ENCODE measurements at regions not wholly inside any gene's neighbourhood (a gene's known extent, or its start where the extent isn't known, plus 50 kb on each side); places are given as distances from the start of the nearest gene placed in this dataset.

DNA sequence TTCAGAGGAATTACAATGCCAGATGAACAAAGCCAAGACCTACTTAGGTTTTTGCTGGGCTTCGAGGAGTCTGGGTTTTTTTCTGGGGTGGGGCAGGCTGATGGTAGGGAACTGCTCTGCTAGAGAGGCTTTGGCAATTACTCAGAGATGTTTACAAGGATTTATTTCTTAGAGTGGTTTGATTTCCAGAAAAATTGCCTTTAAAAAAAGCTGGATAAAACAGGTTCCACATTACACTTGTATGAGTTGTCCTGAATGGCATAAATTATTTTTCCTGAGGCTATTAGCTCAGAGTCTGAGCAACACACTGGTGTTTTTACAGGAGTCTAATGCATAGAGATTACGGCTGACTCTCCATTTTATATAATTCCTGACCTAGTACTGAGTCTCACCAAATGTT is 118.5 kb upstream of the FRMD6 start:
- TF ChIP-seq, protein P1, sequence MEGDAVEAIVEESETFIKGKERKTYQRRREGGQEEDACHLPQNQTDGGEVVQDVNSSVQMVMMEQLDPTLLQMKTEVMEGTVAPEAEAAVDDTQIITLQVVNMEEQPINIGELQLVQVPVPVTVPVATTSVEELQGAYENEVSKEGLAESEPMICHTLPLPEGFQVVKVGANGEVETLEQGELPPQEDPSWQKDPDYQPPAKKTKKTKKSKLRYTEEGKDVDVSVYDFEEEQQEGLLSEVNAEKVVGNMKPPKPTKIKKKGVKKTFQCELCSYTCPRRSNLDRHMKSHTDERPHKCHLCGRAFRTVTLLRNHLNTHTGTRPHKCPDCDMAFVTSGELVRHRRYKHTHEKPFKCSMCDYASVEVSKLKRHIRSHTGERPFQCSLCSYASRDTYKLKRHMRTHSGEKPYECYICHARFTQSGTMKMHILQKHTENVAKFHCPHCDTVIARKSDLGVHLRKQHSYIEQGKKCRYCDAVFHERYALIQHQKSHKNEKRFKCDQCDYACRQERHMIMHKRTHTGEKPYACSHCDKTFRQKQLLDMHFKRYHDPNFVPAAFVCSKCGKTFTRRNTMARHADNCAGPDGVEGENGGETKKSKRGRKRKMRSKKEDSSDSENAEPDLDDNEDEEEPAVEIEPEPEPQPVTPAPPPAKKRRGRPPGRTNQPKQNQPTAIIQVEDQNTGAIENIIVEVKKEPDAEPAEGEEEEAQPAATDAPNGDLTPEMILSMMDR (IDR thresholded peaks at IDR 0.05): no peak
- TF ChIP-seq POLR2A (IDR thresholded peaks at IDR 0.05): no peak

All from heart left ventricle (tissue), 13 donors.